ENCODE measurements at regions not wholly inside any gene's neighbourhood (a gene's known extent, or its start where the extent isn't known, plus 50 kb on each side); places are given as distances from the start of the nearest gene placed in this dataset.

DNA sequence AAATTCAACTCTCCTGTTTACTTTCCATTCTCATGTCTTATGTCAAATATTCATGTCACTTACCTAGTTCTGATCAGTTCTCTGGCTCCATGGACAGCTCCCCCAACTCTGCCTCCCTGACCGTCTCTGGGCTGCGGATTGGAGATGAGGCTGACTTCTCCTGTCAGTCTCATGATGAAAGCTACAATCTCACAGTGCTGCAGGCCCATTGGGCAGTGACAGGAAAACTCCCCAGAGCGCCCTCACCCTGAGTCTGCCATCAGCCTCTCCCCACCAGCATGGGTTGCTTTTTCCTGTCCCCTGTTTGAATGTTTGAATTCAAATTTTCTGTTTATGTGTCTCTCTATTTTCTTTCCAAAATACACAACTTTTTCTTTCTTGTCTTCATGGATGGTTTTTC lies 63.8 kb upstream of the TOP3B start:
- DNase-seq (ENCODE audit: low read depth, low spot score), result no peak
- H2AFZ ChIP-seq (ENCODE audit: low read depth, low read length), result no peak overlapping the region
- BruUV-seq (replicated peaks), result no TSS peak
- intact Hi-C loops (cut with micrococcal nuclease) (no loop called here), dilution Hi-C loops (cut with MboI; ENCODE audit: extremely low pct_ligation_motif_present, low sequenced_read_pairs) (no loop called here)
- no peak overlapping the region for H3K27ac ChIP-seq (ENCODE audit: insufficient read depth, low read depth, low read length)
- H3K79me2 ChIP-seq (ENCODE audit: control insufficient read depth, insufficient read depth, low read length), result no peaks in the 10 kb centered on the region
- no peaks in the 10 kb centered on the region for H4K20me1 ChIP-seq (replicated peaks; ENCODE audit: control insufficient read depth, extremely low read depth, insufficient read depth, low read length)
- ChIA-PET CTCF (interaction anchor here (1.2 kb wide), 1 partner anchor 13 kb away, joined by 3 read pairs; no protein-coding TSS in a partner anchor), POLR2A (no interaction called here)
- H3K9ac ChIP-seq (replicated peaks; ENCODE audit: extremely low read depth, insufficient read depth, low read length), result no peak overlapping the region
- no peak for FAIRE-seq
- no peaks in the 10 kb centered on the region for H3K9me3 ChIP-seq (replicated peaks; ENCODE audit: control insufficient read depth, insufficient read depth, low read length)
- H3K9me1 ChIP-seq (replicated peaks; ENCODE audit: control insufficient read depth, extremely low read depth, insufficient read depth, low read length), result no peaks in the 10 kb centered on the region
- H3K27me3 ChIP-seq (ENCODE audit: control insufficient read depth in 2 of 2, insufficient read depth in 2 of 2, low read length in 2 of 2), result peaks cover 23 to 28% of the 10 kb centered on the region in 2 experiments
- H3K4me1 ChIP-seq (ENCODE audit: control insufficient read depth, extremely low read depth, insufficient read depth, low read length), result no peaks in the 10 kb centered on the region
- H3K36me3 ChIP-seq (ENCODE audit: control insufficient read depth in 2 of 2, extremely low read depth in 1 of 2, insufficient read depth in 2 of 2, low read length in 2 of 2), result no peaks in the 10 kb centered on the region
- TF ChIP-seq MYC (IDR thresholded peaks at IDR 0.05; ENCODE audit: low read depth, low read length) (no peak), GATA2 (IDR thresholded peaks at IDR 0.05; ENCODE audit: insufficient read depth, insufficient read length, low read depth, low read length) (no peak), JUN (IDR thresholded peaks at IDR 0.05; ENCODE audit: borderline replicate concordance, insufficient read depth, insufficient read length, low read depth) (no peak), POLR2A (IDR thresholded peaks at IDR 0.05; ENCODE audit: low read depth, low read length) (no peak), MAX (IDR thresholded peaks at IDR 0.05; ENCODE audit: insufficient read depth, insufficient read length) (no peak), EZH2 (IDR thresholded peaks at IDR 0.05; ENCODE audit: borderline replicate concordance, low read depth, low read length, severe bottlenecking) (no peak), FOS (IDR thresholded peaks at IDR 0.05; ENCODE audit: borderline replicate concordance, insufficient read depth, low read length) (no peak), POLR2AphosphoS5 (IDR thresholded peaks at IDR 0.05; ENCODE audit: insufficient read depth, low read depth, low read length) (no peak)
- TF ChIP-seq, protein P1, sequence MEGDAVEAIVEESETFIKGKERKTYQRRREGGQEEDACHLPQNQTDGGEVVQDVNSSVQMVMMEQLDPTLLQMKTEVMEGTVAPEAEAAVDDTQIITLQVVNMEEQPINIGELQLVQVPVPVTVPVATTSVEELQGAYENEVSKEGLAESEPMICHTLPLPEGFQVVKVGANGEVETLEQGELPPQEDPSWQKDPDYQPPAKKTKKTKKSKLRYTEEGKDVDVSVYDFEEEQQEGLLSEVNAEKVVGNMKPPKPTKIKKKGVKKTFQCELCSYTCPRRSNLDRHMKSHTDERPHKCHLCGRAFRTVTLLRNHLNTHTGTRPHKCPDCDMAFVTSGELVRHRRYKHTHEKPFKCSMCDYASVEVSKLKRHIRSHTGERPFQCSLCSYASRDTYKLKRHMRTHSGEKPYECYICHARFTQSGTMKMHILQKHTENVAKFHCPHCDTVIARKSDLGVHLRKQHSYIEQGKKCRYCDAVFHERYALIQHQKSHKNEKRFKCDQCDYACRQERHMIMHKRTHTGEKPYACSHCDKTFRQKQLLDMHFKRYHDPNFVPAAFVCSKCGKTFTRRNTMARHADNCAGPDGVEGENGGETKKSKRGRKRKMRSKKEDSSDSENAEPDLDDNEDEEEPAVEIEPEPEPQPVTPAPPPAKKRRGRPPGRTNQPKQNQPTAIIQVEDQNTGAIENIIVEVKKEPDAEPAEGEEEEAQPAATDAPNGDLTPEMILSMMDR (IDR thresholded peaks at IDR 0.05; ENCODE audit: extremely low read depth in 1 of 2, insufficient read depth in 1 of 2, low read depth in 1 of 2, low read length in 2 of 2), result no peak
- no peak overlapping the region for H3K4me2 ChIP-seq (ENCODE audit: insufficient read depth, low read length)
- no peak overlapping the region for H3K4me3 ChIP-seq (replicated peaks in 1 of 3; ENCODE audit: insufficient read depth in 1 of 3, low read depth in 1 of 3, low read length in 3 of 3)

All from endothelial cell of umbilical vein (primary cell).